Left ventricle myocardium inferior (tissue), 1 donor: ENCODE measurements at regions not wholly inside any gene's neighbourhood (a gene's known extent, or its start where the extent isn't known, plus 50 kb on each side); places are given as distances from the start of the nearest gene placed in this dataset.
"Not testable (repeated sequence)": the region's sequence is repeated elsewhere in the genome, so short reads cannot be mapped to it uniquely, and the experiment has no call there.

Source experiments
- DNase-seq: peaks from one replicate; pipeline ENCODE4 v3.0.0-alpha.2; 2020
- H3K27ac ChIP-seq: fragments of 200-600 bp; replicated peaks from 2 replicates; pipeline ENCODE4 v1.8.0; 2021
- H3K27me3 ChIP-seq: fragments of 200-600 bp; 2 replicates; pipeline ENCODE4 v1.8.0; 2021; ENCODE audit warnings: low read depth
- H3K36me3 ChIP-seq: fragments of 200-600 bp; 2 replicates; pipeline ENCODE4 v1.8.0; 2021
- H3K4me1 ChIP-seq: fragments of 200-600 bp; 2 replicates; pipeline ENCODE4 v1.8.0; 2021
- H3K4me3 ChIP-seq: fragments of 200-600 bp; 2 replicates; pipeline ENCODE4 v1.8.0; 2021; ENCODE audit warnings: mild to moderate bottlenecking, moderate library complexity
- H3K9me3 ChIP-seq: fragments of 200-600 bp; replicated peaks from 2 replicates; pipeline ENCODE4 v1.8.0; 2021
- intact Hi-C: fragments of 100-400 bp; cut with micrococcal nuclease; formaldehyde crosslinking; loops from one replicate; pipeline ENCODE4 v1.11.0; 2022
- TF ChIP-seq, protein P1 (sequence below): fragments of 200-600 bp; IDR thresholded peaks from 2 replicates; pipeline ENCODE4 v1.8.0; 2021; ENCODE audit warnings: antibody characterized with exemption, mild to moderate bottlenecking, borderline replicate concordance
- donor health status: DM: no; HTN: yes; CAD: no; lungs with severe emphysema.

DNA sequence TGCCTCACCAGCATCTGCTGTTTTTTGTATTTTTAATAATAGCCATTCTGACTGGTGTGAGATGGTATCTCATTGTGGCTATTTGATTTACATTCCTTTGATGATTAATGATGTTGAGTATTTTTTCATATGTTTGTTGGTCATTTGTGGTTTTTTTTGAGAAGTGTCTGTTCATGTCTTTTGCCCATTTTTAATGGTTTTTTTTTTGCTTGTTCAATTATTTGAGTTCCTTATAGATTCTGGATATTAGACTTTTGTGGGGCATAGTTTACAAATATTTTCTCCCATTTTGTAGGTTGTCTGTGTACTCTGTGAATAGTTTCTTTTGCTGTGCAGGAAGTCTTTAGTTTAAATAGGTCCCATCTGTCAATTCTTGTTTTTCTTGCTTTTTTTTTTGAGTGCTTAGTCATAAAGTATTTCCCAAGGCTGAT lies 148.1 kb downstream of the NPR3 start:
- intact Hi-C loops = no loop called here

DNA sequence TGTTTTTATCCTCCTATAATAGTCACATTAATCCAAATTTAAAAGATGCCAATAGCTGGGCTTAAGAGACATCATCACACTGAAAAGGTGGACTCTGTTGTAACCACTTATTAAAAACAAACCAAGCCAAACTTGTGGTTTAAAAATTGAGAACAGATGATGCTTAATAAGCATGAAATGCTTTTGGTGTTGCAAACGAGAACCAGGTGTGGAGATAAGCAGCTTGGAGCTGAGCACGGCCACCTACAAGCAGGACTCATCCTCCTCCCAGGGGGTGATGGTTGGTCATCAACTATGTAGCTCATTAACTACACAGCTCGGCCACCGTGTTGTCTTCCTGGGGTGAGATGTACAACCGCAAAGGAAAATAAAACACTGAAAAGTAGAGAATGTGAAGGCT lies 154.4 kb downstream of the NPR3 start:
- DNase-seq = no peak
- Histone ChIP-seq H3K4me1 (no peaks in the 10 kb centered on the region), H3K9me3 (peaks cover 2% of the 10 kb centered on the region), H3K27ac (no peak overlapping the region), H3K36me3 (no peaks in the 10 kb centered on the region), H3K27me3 (no peaks in the 10 kb centered on the region), H3K4me3 (no peak overlapping the region)
- intact Hi-C loops = no loop called here
- TF ChIP-seq, protein P1, sequence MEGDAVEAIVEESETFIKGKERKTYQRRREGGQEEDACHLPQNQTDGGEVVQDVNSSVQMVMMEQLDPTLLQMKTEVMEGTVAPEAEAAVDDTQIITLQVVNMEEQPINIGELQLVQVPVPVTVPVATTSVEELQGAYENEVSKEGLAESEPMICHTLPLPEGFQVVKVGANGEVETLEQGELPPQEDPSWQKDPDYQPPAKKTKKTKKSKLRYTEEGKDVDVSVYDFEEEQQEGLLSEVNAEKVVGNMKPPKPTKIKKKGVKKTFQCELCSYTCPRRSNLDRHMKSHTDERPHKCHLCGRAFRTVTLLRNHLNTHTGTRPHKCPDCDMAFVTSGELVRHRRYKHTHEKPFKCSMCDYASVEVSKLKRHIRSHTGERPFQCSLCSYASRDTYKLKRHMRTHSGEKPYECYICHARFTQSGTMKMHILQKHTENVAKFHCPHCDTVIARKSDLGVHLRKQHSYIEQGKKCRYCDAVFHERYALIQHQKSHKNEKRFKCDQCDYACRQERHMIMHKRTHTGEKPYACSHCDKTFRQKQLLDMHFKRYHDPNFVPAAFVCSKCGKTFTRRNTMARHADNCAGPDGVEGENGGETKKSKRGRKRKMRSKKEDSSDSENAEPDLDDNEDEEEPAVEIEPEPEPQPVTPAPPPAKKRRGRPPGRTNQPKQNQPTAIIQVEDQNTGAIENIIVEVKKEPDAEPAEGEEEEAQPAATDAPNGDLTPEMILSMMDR = no peak

More for the DNA sequence above, 148.1 kb downstream of the NPR3 start:
- no peaks in the 10 kb centered on the region for H3K4me1 ChIP-seq
- no peak for DNase-seq
- TF ChIP-seq, protein P1 = no peak
- no peaks in the 10 kb centered on the region for H3K27me3 ChIP-seq
- H3K9me3 ChIP-seq = peaks cover 41% of the 10 kb centered on the region
- no peak overlapping the region for H3K27ac ChIP-seq
- H3K4me3 ChIP-seq = no peak overlapping the region
- no peaks in the 10 kb centered on the region for H3K36me3 ChIP-seq

DNA sequence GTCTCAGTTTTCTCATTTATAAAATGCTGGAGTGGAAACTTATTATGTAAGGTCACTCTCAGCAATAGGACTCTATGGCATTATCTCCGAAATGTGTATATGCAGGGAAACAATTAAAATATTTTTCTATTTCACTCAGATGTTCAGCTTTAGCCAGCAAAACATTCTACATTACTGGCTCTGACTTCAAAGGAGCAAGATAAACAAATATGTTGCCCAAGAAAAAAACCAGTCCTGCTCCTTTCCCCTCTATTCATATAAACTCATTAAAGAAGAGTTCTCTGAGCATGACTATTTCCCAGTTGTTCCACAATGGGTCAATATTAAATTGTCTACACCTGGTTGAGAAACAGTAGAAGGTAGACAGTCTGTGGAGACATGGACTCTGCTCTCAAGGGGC lies 155.0 kb downstream of the NPR3 start:
- Histone ChIP-seq H3K9me3 (peaks cover 8% of the 10 kb centered on the region), H3K4me1 (no peaks in the 10 kb centered on the region), H3K4me3 (no peak overlapping the region), H3K27ac (no peak overlapping the region), H3K36me3 (no peaks in the 10 kb centered on the region), H3K27me3 (no peaks in the 10 kb centered on the region)
- TF ChIP-seq, protein P1 = no peak
- DNase-seq = no peak
- intact Hi-C loops = no loop called here

DNA sequence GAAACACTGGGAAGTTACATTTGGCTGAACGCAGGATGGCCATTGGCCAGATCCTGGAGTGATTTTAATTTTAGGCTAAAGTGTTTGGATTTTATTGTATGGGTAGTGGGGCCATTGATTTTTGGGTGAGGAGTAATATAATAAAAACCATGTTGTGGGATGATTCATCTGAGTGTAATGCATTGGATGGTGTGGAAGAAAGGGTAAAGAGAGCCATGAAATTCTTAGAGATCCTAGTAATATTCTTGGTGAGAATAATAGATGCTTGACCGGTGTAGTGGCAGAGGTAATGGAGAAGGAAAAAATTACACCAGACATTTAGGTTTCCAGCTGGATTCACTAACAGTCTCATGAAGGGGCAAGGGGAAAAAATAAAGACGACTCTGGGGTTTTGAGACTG lies 158.1 kb downstream of the NPR3 start:
- Histone ChIP-seq H3K4me3 (no peak overlapping the region), H3K9me3 (peaks cover 37% of the 10 kb centered on the region), H3K27ac (no peak overlapping the region), H3K27me3 (no peaks in the 10 kb centered on the region), H3K4me1 (no peaks in the 10 kb centered on the region), H3K36me3 (no peaks in the 10 kb centered on the region)
- TF ChIP-seq, protein P1 = no peak
- DNase-seq = no peak
- intact Hi-C loops = no loop called here

DNA sequence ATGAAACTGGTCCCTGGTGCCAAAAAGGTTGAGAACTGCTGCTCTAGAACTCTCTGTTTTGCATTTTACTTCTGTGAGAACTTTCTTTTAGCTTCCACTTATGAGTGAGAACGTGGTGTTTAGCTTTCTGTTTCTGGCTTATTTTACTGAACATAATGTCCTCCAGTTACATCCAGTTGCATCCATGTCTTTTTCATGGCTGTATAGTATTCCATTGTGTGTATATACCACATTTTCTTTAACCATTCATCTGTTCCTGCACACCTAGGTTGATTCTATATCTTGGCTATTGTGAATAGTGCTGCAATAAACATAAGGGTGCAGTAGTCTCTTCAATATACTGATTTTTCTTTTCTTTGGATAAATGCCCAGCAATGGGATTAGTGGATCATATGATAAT lies 165.7 kb downstream of the NPR3 start:
- TF ChIP-seq, protein P1 = no peak
- no peak overlapping the region for H3K4me3 ChIP-seq
- H3K36me3 ChIP-seq = no peaks in the 10 kb centered on the region
- H3K4me1 ChIP-seq = no peaks in the 10 kb centered on the region
- DNase-seq = no peak
- intact Hi-C loops = no loop called here
- H3K27me3 ChIP-seq = no peaks in the 10 kb centered on the region
- peaks cover 62% of the 10 kb centered on the region for H3K9me3 ChIP-seq
- no peak overlapping the region for H3K27ac ChIP-seq

DNA sequence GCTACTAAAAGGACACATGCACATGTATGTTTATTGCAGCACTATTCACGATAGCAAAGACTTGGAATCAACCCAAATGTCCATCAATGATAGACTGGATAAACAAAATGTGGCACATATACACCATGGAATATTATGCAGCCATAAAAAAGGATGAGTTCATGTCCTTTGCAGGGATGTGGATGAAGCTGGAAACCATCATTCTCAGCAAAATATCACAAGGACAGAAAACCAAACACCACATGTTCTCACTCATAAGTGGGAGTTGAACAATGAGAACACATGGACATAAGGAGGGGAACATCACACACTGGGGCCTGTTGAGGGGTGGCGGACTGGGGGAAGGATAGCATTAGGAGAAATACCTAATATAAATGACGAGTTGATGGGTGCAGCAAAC lies 168.2 kb downstream of the NPR3 start:
- H3K4me3 ChIP-seq, H3K27me3 ChIP-seq, DNase-seq, intact Hi-C loops, H3K27ac ChIP-seq, H3K36me3 ChIP-seq, H3K4me1 ChIP-seq: not testable (repeated sequence)
- H3K9me3 ChIP-seq = peaks cover 64% of the 10 kb centered on the region
